IPS DF 4.7 (cell line): ENCODE measurements at regions not wholly inside any gene's neighbourhood (a gene's known extent, or its start where the extent isn't known, plus 50 kb on each side); places are given as distances from the start of the nearest gene placed in this dataset.

Experiments
- DNase-seq: peaks from one replicate; pipeline ENCODE4 v3.0.0-alpha.2; 2013; ENCODE audit warnings: low spot score; ENCODE audit errors: extremely low read depth

GRCh38 chr6:169970306-169970988 is 219.0 kb downstream of the ERMARD start:
- DNase-seq, result no peak

- no peak for DNase-seq
Observed at GRCh38 chr6:169969372-169970099, 218.1 kb downstream of the ERMARD start.

DNA sequence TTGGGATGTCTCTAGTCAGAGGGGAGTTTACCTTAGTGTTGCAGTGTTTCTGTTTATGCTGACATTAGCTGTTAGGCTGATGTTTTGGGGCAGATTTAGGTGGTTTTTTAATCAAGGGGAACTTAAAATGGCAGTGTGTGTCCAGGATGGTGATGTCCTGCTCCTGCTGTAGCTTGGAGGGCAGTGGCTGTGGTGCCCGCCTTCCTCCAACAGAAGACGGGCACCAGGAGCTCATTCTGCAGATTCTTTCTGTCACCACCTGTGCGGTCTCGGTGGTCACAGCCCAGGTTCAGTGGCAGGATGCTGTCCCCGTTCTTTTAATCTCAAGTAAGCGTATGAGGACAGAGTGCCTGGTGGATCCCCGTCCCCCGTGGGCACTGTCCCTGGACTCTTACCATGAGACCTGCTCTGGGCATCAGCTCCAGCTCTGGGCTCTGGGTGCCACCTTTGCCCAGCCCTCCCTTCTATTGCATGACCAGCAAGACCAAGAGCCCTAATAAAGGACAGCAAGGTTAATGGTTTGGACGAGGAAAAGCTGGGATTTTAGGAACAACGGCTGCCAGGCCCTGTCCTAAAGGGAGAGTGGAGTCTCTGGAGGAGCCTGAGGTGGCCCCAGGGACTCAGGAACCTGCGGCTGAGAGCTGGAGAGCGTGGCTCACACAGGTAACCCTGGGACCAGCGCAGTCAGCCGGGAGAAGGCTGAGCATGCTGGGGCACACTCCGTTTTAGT is 217.3 kb downstream of the ERMARD start:
- no peak for DNase-seq

- DNase-seq, result no peak
Observed at GRCh38 chr6:169967687-169968086, 216.3 kb downstream of the ERMARD start.

- DNase-seq, result no peak
Observed at GRCh38 chr6:169966312-169967181, 215.1 kb downstream of the ERMARD start.

- DNase-seq, result no peak
Observed at GRCh38 chr6:169965657-169966311, 214.4 kb downstream of the ERMARD start.

DNA sequence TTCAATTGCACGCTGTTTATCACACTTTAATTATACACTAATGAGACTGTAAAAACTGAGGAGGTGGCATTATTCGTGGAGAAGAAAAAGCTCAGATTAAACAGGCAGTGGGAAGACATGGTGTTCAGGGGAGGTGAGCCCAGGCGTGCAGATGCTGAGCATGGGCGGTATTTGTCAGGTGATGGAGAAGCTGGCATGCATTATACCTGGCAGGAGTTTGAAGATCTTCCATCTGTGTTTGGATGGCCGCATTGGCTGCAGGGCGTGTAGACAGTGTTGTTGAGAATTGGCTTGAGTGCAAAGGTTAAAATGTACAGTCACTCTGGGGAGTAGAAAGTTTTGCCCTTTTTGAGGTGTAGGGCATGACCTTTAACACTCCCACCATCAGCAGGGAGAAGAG is 213.8 kb downstream of the ERMARD start:
- no peak for DNase-seq

DNA sequence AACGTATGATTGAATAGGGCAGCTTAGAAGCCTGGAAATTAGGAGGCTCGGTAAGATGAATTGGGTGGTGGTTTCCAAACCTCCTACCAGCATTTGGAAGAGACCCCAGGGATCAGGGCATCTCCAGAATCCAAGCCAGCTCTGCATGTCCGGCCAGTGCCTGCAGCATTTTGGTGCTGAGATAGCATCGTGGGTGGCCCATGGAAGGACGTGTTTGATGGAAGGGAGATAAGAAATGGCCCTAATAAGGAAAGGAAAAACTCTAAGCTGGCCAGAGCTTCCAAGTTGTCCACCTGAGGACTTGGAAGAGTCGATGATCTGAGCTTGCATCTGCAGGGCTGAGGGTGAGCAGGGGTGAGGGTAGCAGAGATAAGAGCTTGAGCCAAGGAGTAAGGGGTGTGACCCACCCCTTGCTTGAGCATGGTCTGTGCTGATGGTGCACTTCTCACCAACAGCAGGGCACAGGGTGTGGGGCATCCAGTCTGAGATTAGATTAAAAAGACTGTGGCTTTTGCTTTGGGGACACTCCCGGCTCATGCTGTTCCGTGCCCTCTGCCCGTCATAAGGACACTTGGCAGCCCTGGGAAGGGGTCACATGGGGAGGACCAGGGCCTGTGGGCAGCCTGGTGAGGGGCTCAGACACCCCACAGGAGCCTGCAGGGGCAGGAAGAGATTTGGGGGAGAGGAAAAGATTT is 213.2 kb downstream of the ERMARD start:
- DNase-seq, result no peak

GRCh38 chr6:169963581-169964297 is 212.3 kb downstream of the ERMARD start:
- DNase-seq, result no peak

DNA sequence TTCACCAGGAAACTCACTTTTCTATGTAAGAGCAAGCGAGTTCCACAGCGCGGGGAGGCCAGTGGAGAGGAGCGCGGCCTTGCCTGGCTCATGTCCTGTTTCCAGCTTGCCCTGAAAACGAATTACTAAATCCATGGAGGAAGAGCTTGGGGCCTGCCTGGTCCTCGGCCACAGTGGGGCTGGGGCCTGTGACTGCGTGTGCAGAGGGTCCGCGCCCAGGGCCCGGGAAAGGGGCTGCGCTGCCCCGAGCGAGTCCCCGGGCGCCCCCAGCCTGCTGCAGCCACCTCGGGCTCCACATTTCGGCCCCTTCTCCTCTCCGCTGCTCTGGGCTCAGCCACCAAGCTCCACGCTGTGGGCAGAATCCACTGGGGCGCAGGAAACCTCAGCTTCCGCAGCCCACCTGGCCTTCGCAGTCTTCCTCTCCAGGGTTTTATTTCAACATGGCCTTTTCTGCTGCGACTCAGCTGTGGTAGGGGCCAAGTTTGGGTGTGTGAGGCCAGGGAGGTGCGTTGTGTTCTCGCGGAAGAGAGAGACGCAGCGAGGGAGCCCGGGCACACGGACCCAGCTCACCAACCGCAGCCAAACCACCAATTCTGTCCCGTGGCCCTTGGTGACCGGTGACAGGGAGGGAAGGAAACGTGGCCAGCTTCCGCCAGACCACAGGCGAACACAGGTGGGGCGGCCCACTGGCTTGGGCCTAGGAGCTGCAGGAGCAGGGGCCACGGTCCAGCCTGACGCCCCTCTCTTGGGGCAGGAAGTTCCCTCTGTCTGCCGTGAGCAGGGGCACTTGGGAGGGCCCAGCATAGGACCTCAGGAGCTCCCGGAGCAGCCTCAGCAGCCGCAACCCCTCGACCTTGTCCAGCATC is 211.4 kb downstream of the ERMARD start:
- DNase-seq, result no peak

- DNase-seq, result no peak
Observed at GRCh38 chr6:169961772-169962561, 210.5 kb downstream of the ERMARD start.

- DNase-seq, result no peak
Observed at GRCh38 chr6:169960886-169961611, 209.6 kb downstream of the ERMARD start.

DNA sequence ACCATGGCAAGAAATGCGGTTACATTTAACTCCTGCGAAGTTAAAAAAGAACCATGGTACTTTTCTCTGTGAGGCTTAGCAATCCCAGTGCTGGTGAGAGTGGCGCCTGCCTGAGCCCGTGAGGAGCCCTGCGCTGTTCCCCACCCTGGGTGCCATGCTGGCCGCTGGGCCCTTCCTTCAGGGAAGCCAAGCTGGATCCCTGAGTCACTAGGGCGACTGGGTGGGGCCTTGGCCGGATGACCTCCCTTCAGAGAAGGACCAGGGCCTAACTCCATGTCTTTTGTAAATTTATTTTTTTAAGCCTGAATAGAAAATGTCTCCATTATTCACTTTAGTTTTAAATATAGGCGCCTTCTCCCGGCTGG is 209.1 kb downstream of the ERMARD start:
- DNase-seq, result no peak

GRCh38 chr6:169960003-169960344 is 208.6 kb downstream of the ERMARD start:
- no peak for DNase-seq

GRCh38 chr6:169959136-169960002 is 207.9 kb downstream of the ERMARD start:
- DNase-seq, result no peak

DNA sequence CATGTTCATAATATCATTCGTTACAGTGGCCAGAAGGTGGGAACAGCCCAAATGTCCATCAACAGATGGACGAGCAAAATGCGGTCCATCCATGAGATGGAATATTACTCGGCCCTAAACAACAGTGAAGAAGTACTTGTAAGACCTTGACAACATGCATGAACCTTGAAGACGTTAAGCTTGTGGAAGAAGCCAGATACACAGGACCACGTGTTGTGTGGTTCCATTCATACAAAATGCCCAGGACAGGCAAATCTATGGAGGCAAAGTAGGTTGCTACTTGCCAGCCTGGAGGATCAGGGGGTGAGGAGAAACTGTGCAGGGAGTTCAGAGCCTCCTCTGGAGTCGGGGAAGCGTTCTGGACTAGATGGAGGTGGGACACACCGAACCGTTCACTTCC is 207.1 kb downstream of the ERMARD start:
- no peak for DNase-seq
